H9 (cell line): ENCODE measurements at regions not wholly inside any gene's neighbourhood (a gene's known extent, or its start where the extent isn't known, plus 50 kb on each side); places are given as distances from the start of the nearest gene placed in this dataset.

Experiments
- DNase-seq: peaks from one replicate; pipeline ENCODE4 v3.0.0-alpha.2; 2017
- H2AFZ ChIP-seq: one replicate; pipeline ENCODE4 v1.6.1; 2013; ENCODE audit warnings: mild to moderate bottlenecking, low read length, control low read depth, moderate library complexity
- H2AK5ac ChIP-seq: 2 replicates; pipeline ENCODE4 v1.6.1; 2013; ENCODE audit warnings: low read length, control low read depth, mixed read lengths; ENCODE audit not compliant: insufficient read length
- H2BK120ac ChIP-seq: one replicate; pipeline ENCODE4 v1.6.1; 2013; ENCODE audit warnings: low read depth, mild to moderate bottlenecking, low read length, control low read depth, inconsistent platforms; ENCODE audit not compliant: poor library complexity, severe bottlenecking
- H2BK12ac ChIP-seq: 2 replicates; pipeline ENCODE4 v1.6.1; 2013; ENCODE audit warnings: low read length, control low read depth, mixed read lengths, low read depth; ENCODE audit not compliant: insufficient read length
- H2BK15ac ChIP-seq: 2 replicates; pipeline ENCODE4 v1.6.1; 2013; ENCODE audit warnings: low read depth, low read length, control low read depth
- H2BK20ac ChIP-seq: one replicate; pipeline ENCODE4 v1.6.1; 2013; ENCODE audit warnings: low read depth, mild to moderate bottlenecking, low read length, control low read depth, inconsistent platforms; ENCODE audit not compliant: poor library complexity, severe bottlenecking
- H2BK5ac ChIP-seq: 2 replicates; pipeline ENCODE4 v1.6.1; 2013; ENCODE audit warnings: low read length, control low read depth, mixed read lengths; ENCODE audit not compliant: insufficient read length
- H3K14ac ChIP-seq: 2 replicates; pipeline ENCODE4 v1.6.1; 2013; ENCODE audit warnings: low read length, control low read depth; ENCODE audit not compliant: insufficient read depth
- H3K18ac ChIP-seq: 2 replicates; pipeline ENCODE4 v1.6.1; 2013; ENCODE audit warnings: low read depth, mild to moderate bottlenecking, mixed read lengths, low read length, control low read depth; ENCODE audit not compliant: insufficient read length
- H3K23ac ChIP-seq: 2 replicates; pipeline ENCODE4 v1.6.1; 2013; ENCODE audit warnings: low read length, control low read depth, mixed read lengths, low read depth; ENCODE audit not compliant: insufficient read length
- H3K23me2 ChIP-seq: 2 replicates; pipeline ENCODE4 v1.6.1; 2013; ENCODE audit warnings: low read depth, mild to moderate bottlenecking, mixed read lengths, low read length, control low read depth; ENCODE audit not compliant: insufficient read length, poor library complexity, severe bottlenecking
- H3K27ac ChIP-seq: 2 replicates; pipeline ENCODE4 v1.5.1; 2013; ENCODE audit warnings: low read length, control low read depth, mixed read lengths, low read depth; ENCODE audit not compliant: insufficient read length
- H3K27me3 ChIP-seq: 2 replicates; pipeline ENCODE4 v1.6.1; 2013; ENCODE audit warnings: low read length, control low read depth, inconsistent platforms; ENCODE audit not compliant: insufficient read depth
- H3K4ac ChIP-seq: 2 replicates; pipeline ENCODE4 v1.6.1; 2013; ENCODE audit warnings: low read depth, mild to moderate bottlenecking, control low read depth, inconsistent platforms, low read length, moderate library complexity
- H3K4me1 ChIP-seq: 2 replicates; pipeline ENCODE4 v1.6.1; 2013; ENCODE audit warnings: low read length, control low read depth, inconsistent platforms; ENCODE audit not compliant: insufficient read depth
- H3K4me2 ChIP-seq: 2 replicates; pipeline ENCODE4 v1.6.1; 2013; ENCODE audit warnings: low read length, control low read depth, mixed read lengths; ENCODE audit not compliant: insufficient read length, insufficient read depth
- H3K56ac ChIP-seq: 2 replicates; pipeline ENCODE4 v1.6.1; 2013; ENCODE audit warnings: low read depth, mild to moderate bottlenecking, mixed read lengths, low read length, control low read depth; ENCODE audit not compliant: insufficient read length
- H3K79me1 ChIP-seq: 2 replicates; pipeline ENCODE4 v1.6.1; 2013; ENCODE audit warnings: low read depth, mild to moderate bottlenecking, moderate library complexity, low read length, control low read depth, inconsistent platforms; ENCODE audit not compliant: insufficient read depth, poor library complexity, severe bottlenecking
- H3K79me2 ChIP-seq: 2 replicates; pipeline ENCODE4 v1.6.1; 2013; ENCODE audit warnings: low read length, control low read depth, inconsistent platforms; ENCODE audit not compliant: insufficient read depth
- H3K9ac ChIP-seq: 2 replicates; pipeline ENCODE4 v1.6.1; 2013; ENCODE audit warnings: low read length, control low read depth, mixed read lengths; ENCODE audit not compliant: insufficient read length; ENCODE audit errors: extremely low read depth
- H3K9me3 ChIP-seq: one replicate; pipeline ENCODE4 v1.6.1; 2013; ENCODE audit warnings: low read depth, low read length, inconsistent platforms; ENCODE audit not compliant: control insufficient read depth
- H3T11ph ChIP-seq: one replicate; pipeline ENCODE4 v1.6.1; 2013; ENCODE audit warnings: mild to moderate bottlenecking, low read length, control low read depth, inconsistent platforms
- H4K20me1 ChIP-seq: one replicate; pipeline ENCODE4 v1.6.1; 2013; ENCODE audit not compliant: control insufficient read depth, insufficient read length, insufficient read depth
- H4K5ac ChIP-seq: 2 replicates; pipeline ENCODE4 v1.6.1; 2013; ENCODE audit warnings: low read depth, mild to moderate bottlenecking, mixed read lengths, low read length, control low read depth; ENCODE audit not compliant: insufficient read length
- H4K8ac ChIP-seq: replicated peaks from 2 replicates; pipeline ENCODE4 v1.6.1; 2013; ENCODE audit warnings: low read length, control low read depth, mixed read lengths, low read depth; ENCODE audit not compliant: insufficient read length
- H4K91ac ChIP-seq: 2 replicates; pipeline ENCODE4 v1.6.1; 2013; ENCODE audit warnings: low read depth, mild to moderate bottlenecking, moderate library complexity, mixed read lengths, low read length, control low read depth; ENCODE audit not compliant: insufficient read length
- H3K27ac Mint-ChIP-seq, 3 experiments: 2 replicates in 2 of 3; 3 replicates in 1 of 3; pipeline ENCODE4 v1.8.0; 2020 to 2021; ENCODE audit warnings: mixed read lengths in 3 of 3, mild to moderate bottlenecking in 1 of 3, moderate library complexity in 1 of 3
- H3K27me3 Mint-ChIP-seq: 2 replicates; pipeline ENCODE4 v1.8.0; 2021; ENCODE audit warnings: low read depth, mild to moderate bottlenecking, moderate library complexity, mixed read lengths
- H3K36me3 Mint-ChIP-seq, 3 experiments: 2 replicates in 2 of 3; 3 replicates in 1 of 3; pipeline ENCODE4 v1.8.0; 2020 to 2021; ENCODE audit warnings: low read depth in 3 of 3, mixed read lengths in 3 of 3; ENCODE audit not compliant: insufficient read depth in 1 of 3
- H3K4me1 Mint-ChIP-seq, 2 experiments: 2 replicates each; pipeline ENCODE4 v1.8.0; 2020; ENCODE audit warnings: mixed read lengths in 2 of 2
- H3K4me3 Mint-ChIP-seq, 2 experiments: 2 replicates in 1 of 2; 3 replicates in 1 of 2; pipeline ENCODE4 v1.8.0; 2020 to 2021; ENCODE audit warnings: mild to moderate bottlenecking in 2 of 2, mixed read lengths in 2 of 2, moderate library complexity in 1 of 2
- H3K9me3 Mint-ChIP-seq, 2 experiments: 2 replicates in 1 of 2; 3 replicates in 1 of 2; pipeline ENCODE4 v1.8.0; 2020; ENCODE audit warnings: mild to moderate bottlenecking in 2 of 2, mixed read lengths in 2 of 2, moderate library complexity in 1 of 2
- CTCF ChIP-seq: fragments of 200-600 bp; sonication (generic); conservative IDR thresholded peaks from 3 replicates; pipeline ENCODE4 v1.8.0; 2021; ENCODE audit warnings: antibody characterized with exemption, mild to moderate bottlenecking
- WGBS: extraction: QIAGEN DNeasy Blood & Tissue Kit; methylation state at CpG from one replicate; pipeline ENCODE4 v1.1.7; 2013; ENCODE audit warnings: missing lambda C conversion rate, low lambda C conversion rate, mixed read lengths; ENCODE audit not compliant: insufficient read length; ENCODE audit errors: extremely low coverage; 5-methylcytosine and 5-hydroxymethylcytosine counted together

- Histone ChIP-seq H2AFZ (no peak overlapping the region), H3K9ac (no peak overlapping the region), H3K4me2 (no peak overlapping the region), H4K20me1 (no peaks in the 10 kb centered on the region), H2AK5ac (no peak overlapping the region), H3K9me3 (no peaks in the 10 kb centered on the region), H2BK15ac (no peak overlapping the region), H3K18ac (no peak overlapping the region), H3K27ac (no peak overlapping the region), H3K23me2 (no peaks in the 10 kb centered on the region), H3K79me1 (no peaks in the 10 kb centered on the region), H3K56ac (no peak overlapping the region), H3K79me2 (no peaks in the 10 kb centered on the region), H3T11ph (no peak overlapping the region), H2BK120ac (no peak overlapping the region), H3K4me1 (no peaks in the 10 kb centered on the region), H3K14ac (no peak overlapping the region), H4K91ac (no peak overlapping the region), H4K8ac (no peak overlapping the region), H2BK12ac (no peak overlapping the region), H3K4ac (no peak overlapping the region), H2BK5ac (no peak overlapping the region), H4K5ac (no peak overlapping the region), H2BK20ac (no peak overlapping the region), H3K23ac (no peak overlapping the region), H3K27me3 (no peaks in the 10 kb centered on the region)
- Mint-ChIP-seq H3K27ac (no peak overlapping the region), H3K27me3 (no peaks in the 10 kb centered on the region; the same call in 1 of the 2 replicates), H3K4me3 (no peak overlapping the region), H3K4me1 (peaks cover 15 to 17% of the 10 kb centered on the region in 2 experiments), H3K9me3 (peaks cover 9 to 22% of the 10 kb centered on the region in 2 experiments), H3K36me3 (peaks cover 0 to 10% (median 0%) of the 10 kb centered on the region in 3 experiments; a peak in 3 of 7 replicates)
- no peak for TF ChIP-seq CTCF
- no peak for DNase-seq
- WGBS, result no CpG with 5 or more reads among the region's 3 CpGs
Observed at GRCh38 chr2:2547451-2547850, 216.4 kb upstream of the MYT1L start.
